ENCODE measurements at regions not wholly inside any gene's neighbourhood (a gene's known extent, or its start where the extent isn't known, plus 50 kb on each side); places are given as distances from the start of the nearest gene placed in this dataset.

DNA sequence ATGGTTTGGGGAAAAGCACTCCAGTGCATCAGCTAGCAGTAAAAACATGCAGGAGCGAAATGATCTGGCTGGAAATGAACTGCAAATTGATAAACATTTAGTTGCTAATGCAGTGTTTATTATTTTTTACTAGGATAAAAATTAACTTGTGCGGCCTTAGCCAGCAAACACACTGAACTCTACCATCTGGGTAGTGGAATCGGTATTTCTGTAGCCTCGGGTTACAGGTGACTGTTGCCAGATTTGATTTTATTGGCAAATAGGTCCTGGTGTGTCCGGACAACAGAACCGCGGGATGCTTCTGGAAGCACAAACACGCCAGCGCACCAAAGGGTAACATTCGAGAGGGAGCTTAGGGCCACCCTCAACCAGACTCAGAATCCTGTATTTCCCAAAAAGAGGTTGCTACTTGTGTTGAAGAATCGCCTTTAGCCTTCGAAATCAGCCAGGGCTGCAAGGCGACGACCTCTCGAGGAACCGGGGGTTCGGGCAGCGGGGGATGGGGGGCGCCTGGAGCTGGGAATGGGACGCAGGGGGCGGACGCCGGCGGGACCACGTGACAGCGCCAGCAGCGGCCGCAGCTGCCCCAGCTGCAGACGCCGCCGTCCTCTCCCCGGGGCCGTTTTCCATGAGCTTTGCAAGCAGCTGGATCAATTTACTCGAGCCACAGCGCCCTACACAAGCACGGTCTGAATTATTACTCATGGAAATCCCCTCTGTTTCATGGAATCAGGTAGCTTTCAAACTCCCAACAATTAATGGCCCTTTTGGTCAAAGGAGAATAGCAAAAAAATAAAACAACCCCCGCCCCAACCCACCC lies 158.8 kb downstream of the TOMM20 start:
- WGBS (ENCODE audit: insufficient coverage): 16% methylated on average over 29 of the region's 37 CpGs
- no peaks in the 10 kb centered on the region for H3K9me3 ChIP-seq (replicated peaks in 1 of 2; ENCODE audit: control insufficient read depth in 1 of 2, insufficient read depth in 1 of 2, low read length in 2 of 2)
- peak in 1 of 3 donors; percentile 65 for DNase-seq
- peaks cover 63 to 74% of the 10 kb centered on the region in 2 donors for H3K4me1 ChIP-seq (ENCODE audit: control insufficient read depth in 1 of 2, insufficient read depth in 2 of 2, low read length in 2 of 2)
- H3K36me3 Mint-ChIP-seq: peaks cover 4 to 16% of the 10 kb centered on the region in 2 donors
- TF ChIP-seq, protein P1, sequence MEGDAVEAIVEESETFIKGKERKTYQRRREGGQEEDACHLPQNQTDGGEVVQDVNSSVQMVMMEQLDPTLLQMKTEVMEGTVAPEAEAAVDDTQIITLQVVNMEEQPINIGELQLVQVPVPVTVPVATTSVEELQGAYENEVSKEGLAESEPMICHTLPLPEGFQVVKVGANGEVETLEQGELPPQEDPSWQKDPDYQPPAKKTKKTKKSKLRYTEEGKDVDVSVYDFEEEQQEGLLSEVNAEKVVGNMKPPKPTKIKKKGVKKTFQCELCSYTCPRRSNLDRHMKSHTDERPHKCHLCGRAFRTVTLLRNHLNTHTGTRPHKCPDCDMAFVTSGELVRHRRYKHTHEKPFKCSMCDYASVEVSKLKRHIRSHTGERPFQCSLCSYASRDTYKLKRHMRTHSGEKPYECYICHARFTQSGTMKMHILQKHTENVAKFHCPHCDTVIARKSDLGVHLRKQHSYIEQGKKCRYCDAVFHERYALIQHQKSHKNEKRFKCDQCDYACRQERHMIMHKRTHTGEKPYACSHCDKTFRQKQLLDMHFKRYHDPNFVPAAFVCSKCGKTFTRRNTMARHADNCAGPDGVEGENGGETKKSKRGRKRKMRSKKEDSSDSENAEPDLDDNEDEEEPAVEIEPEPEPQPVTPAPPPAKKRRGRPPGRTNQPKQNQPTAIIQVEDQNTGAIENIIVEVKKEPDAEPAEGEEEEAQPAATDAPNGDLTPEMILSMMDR (IDR thresholded peaks at IDR 0.05): no peak
- H2AFZ ChIP-seq (ENCODE audit: insufficient read depth, low read depth, low read length, poor library complexity, severe bottlenecking): peak overlapping the region; percentile 63
- H3K27me3 Mint-ChIP-seq (ENCODE audit: low read depth in 3 of 3): no peaks in the 10 kb centered on the region
- peak overlapping the region; percentile 15 to 67 (median 19) for H3K4me3 ChIP-seq (replicated peaks in 1 of 3; ENCODE audit: low read depth in 2 of 3, low read length in 3 of 3)
- H3K9ac ChIP-seq (ENCODE audit: insufficient read depth, low read length, poor library complexity, severe bottlenecking): peak overlapping the region; percentile 65
- peaks cover 64% of the 10 kb centered on the region for H3K4me1 Mint-ChIP-seq
- H3K4me3 Mint-ChIP-seq: peak overlapping the region; percentile 58 to 72
- H3K4me2 ChIP-seq (replicated peaks; ENCODE audit: extremely low read depth, low read length, poor library complexity, severe bottlenecking): peak overlapping the region; percentile 81
- intact Hi-C loops (cut with micrococcal nuclease): no loop called here
- H3K36me3 ChIP-seq (replicated peaks in 1 of 2; ENCODE audit: control insufficient read depth in 1 of 2, insufficient read depth in 2 of 2, low read length in 2 of 2): no peaks in the 10 kb centered on the region
- H3K27ac ChIP-seq (ENCODE audit: low read depth in 1 of 2, low read length in 2 of 2): peak overlapping the region; percentile 20 to 100
- no peaks in the 10 kb centered on the region for H4K20me1 ChIP-seq (ENCODE audit: insufficient read depth, low read length)
- H3K27me3 ChIP-seq (ENCODE audit: control insufficient read depth in 2 of 2, insufficient read depth in 2 of 2, low read length in 2 of 2): no peaks in the 10 kb centered on the region
- peak overlapping the region; percentile 50 to 94 (median 89) for H3K27ac Mint-ChIP-seq
- H3K79me2 ChIP-seq (ENCODE audit: insufficient read depth, low read length): peaks cover 29% of the 10 kb centered on the region
- H3K9me3 Mint-ChIP-seq: no peaks in the 10 kb centered on the region

DNA sequence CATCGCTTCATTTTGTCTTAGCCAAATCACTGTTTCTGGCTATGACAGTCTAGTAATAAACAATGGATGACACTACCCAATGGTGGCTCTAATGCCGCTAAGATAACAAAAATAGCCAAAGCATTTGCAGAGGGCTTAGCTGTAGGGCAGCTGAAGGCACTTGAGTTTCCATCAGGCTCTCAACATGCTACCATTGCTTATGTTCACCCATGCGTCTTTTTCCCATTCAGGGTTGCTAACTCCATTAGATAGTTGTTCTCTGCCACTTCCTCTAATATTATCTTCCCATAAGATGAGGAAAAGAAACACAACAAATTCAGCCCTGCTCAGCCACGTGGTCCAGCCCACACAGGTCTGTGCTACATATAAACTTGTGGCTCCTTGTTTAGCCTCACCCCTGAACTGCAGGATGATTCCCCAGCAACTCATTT lies 159.6 kb downstream of the TOMM20 start:
- peak overlapping the region in 1 of 2 donors; percentile 35 for H3K4me3 Mint-ChIP-seq
- H3K9me3 Mint-ChIP-seq: no peaks in the 10 kb centered on the region
- H3K27ac ChIP-seq (ENCODE audit: low read depth in 1 of 2, low read length in 2 of 2): peak overlapping the region in 1 of 2 donors; percentile 100
- peak in 1 of 3 donors; percentile 29 for DNase-seq
- H3K4me1 ChIP-seq (ENCODE audit: control insufficient read depth in 1 of 2, insufficient read depth in 2 of 2, low read length in 2 of 2): peaks cover 63 to 74% of the 10 kb centered on the region in 2 donors
- peaks cover 22% of the 10 kb centered on the region for H3K79me2 ChIP-seq (ENCODE audit: insufficient read depth, low read length)
- no peak overlapping the region for H3K9ac ChIP-seq (ENCODE audit: insufficient read depth, low read length, poor library complexity, severe bottlenecking)
- H3K9me3 ChIP-seq (replicated peaks in 1 of 2; ENCODE audit: control insufficient read depth in 1 of 2, insufficient read depth in 1 of 2, low read length in 2 of 2): no peaks in the 10 kb centered on the region
- H3K4me3 ChIP-seq (replicated peaks in 1 of 3; ENCODE audit: low read depth in 2 of 3, low read length in 3 of 3): peak overlapping the region in 1 of 3 experiments; percentile 67
- peak overlapping the region; percentile 85 to 93 (median 89) for H3K27ac Mint-ChIP-seq
- no peaks in the 10 kb centered on the region for H3K36me3 ChIP-seq (replicated peaks in 1 of 2; ENCODE audit: control insufficient read depth in 1 of 2, insufficient read depth in 2 of 2, low read length in 2 of 2)
- peaks cover 4 to 12% of the 10 kb centered on the region in 2 donors for H3K36me3 Mint-ChIP-seq
- peaks cover 64% of the 10 kb centered on the region for H3K4me1 Mint-ChIP-seq
- intact Hi-C loops (cut with micrococcal nuclease): no loop called here
- H2AFZ ChIP-seq (ENCODE audit: insufficient read depth, low read depth, low read length, poor library complexity, severe bottlenecking): no peak overlapping the region
- no peaks in the 10 kb centered on the region for H3K27me3 ChIP-seq (ENCODE audit: control insufficient read depth in 2 of 2, insufficient read depth in 2 of 2, low read length in 2 of 2)
- WGBS (ENCODE audit: insufficient coverage): 79% methylated on average over 3 of the region's 4 CpGs
- no peaks in the 10 kb centered on the region for H4K20me1 ChIP-seq (ENCODE audit: insufficient read depth, low read length)
- H3K4me2 ChIP-seq (replicated peaks; ENCODE audit: extremely low read depth, low read length, poor library complexity, severe bottlenecking): peak overlapping the region; percentile 81
- TF ChIP-seq, protein P1 (IDR thresholded peaks at IDR 0.05): no peak
- H3K27me3 Mint-ChIP-seq (ENCODE audit: low read depth in 3 of 3): no peaks in the 10 kb centered on the region

Measured in CD14-positive monocyte (primary cell).